Nucleus accumbens (tissue), 56 donors: ENCODE measurements at regions not wholly inside any gene's neighbourhood (a gene's known extent, or its start where the extent isn't known, plus 50 kb on each side); places are given as distances from the start of the nearest gene placed in this dataset.
"Not testable (repeated sequence)": the region's sequence is repeated elsewhere in the genome, so short reads cannot be mapped to it uniquely, and the experiment has no call there.

Experiments
- DNase-seq, 56 donors: peaks; one replicate each; lab custom pipeline; 2025; lab: John Stamatoyannopoulos, UW

DNA sequence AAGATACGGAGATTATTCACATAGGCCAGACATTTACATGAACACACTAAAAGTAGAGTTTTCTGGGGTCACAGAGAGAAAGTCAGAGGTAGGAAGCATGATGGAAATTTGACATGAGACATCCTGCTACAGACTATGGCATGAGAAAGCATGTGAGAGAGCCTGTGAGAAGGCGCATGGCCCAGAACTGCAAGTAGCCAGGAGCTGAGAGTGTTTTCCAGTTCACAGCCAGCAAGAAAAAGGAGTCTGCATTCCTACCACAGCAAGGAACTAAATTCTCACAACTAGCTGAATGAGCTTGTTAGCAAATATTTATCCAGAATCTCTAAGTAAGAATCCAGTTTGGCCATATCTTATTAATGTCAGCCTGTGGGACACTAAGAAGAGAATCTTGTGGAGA is 673.3 kb downstream of the BRINP3 start:
- peak in 1 of 56 donors; percentile 0 for DNase-seq

DNA sequence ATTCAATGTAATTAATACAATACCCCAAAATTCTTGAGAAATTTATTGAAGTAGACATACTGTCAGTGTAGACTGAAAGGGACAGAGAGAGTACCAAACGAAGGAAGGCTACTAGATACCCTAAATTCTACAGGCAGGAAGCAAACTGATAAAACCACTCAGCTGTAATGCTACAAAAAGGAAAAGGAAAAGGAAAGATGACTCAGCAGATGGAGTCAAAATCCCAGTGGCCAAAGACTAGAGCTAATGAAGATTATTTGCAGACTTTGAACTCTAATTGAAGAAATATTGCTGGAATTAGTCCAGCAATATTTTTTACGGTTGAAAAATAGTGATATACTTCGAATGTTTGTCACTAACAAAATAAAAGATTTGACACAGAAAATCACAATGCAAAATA is 671.9 kb downstream of the BRINP3 start:
- no peak for DNase-seq

DNA sequence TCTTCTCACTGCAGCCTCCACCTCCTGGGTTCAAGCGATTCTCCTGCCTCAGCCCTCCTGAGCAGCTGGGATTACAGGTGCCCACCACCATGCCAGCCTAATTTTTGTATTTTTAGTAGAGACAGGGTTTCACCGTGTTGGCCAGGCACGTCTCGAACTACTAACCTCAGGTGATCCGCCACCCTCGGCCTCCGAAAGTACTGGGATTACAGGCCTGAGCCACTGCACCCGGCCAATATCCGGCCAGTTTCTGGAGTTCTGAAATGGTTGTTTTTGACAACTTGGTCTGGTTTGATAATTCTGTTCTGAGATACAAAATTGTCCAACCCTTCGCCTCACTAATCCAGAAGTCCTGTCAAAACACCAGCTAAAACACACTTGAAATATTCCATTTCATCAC is 667.0 kb downstream of the BRINP3 start:
- not testable (repeated sequence) for DNase-seq

DNA sequence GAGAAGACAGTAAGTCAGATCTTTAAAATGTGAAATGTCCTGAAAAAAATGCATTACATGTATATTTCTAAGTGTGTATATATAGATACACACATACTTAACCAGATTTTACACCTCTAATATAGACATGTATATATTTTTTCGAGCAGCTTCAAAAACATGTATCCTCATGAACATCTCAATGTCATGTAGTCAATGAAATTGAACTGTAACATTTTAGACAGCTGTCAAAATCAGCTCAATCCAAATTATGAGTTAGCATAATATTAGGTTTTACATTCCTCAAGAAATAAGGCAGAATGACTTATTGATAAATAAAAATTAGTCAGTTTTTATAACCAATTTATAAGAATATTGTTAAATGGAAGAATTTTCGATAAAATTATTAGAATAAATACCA is 665.7 kb downstream of the BRINP3 start:
- DNase-seq, result no peak

DNA sequence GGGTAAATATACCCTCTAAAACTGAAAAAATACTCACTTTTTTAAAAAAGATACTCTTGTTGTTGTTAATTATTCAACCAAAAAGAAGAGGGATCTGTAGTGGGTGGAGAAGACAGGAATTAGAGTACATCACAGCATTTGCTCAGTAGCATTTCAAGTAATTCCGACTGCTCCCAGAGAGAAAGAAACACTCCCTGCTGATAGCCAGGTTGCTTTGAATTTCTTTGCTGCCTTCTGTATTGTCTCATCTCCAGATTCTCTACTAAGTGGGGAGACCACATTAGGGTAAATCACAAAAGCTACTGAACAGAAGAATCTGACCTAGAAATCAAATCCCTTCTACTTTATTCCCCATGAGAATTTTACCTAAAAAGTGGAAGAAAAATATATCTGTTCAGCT is 661.1 kb downstream of the BRINP3 start:
- DNase-seq, result no peak

DNA sequence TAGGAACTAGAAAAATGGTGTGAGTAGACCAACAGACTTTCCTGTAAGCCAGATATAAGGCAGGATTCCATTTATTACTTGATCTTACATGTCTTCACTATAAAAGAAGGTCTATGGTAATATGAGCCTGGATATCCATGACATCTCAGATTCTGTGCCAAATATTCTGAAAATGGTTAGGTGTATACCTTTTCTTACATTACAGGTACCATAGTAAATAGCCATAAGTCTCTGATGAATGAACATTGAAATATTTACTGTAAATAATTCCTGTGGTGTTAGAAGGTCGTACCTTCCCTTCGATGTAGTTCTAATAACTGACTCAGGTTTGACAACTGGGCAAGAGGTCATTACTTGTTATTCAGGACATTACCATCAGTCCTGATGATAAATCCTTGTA is 657.9 kb downstream of the BRINP3 start:
- no peak for DNase-seq

DNA sequence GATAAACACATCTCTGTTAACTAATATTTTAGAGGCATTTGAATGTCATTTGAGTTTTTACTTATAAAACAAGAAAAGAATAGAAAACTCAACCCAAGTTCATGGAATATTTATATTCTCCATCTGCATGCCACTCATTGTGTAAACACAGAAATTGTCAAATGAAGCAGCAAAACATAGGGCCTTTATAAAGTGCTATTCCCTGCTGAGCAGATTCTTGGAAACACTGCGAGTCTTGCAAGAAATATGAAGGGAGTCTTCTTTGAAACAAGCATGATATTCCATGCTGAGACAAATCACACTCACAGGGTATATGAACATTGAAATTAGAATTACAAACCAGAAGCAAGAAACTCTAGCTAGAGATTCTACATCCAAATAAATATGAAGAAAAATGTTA is 655.8 kb downstream of the BRINP3 start:
- DNase-seq, result no peak

DNA sequence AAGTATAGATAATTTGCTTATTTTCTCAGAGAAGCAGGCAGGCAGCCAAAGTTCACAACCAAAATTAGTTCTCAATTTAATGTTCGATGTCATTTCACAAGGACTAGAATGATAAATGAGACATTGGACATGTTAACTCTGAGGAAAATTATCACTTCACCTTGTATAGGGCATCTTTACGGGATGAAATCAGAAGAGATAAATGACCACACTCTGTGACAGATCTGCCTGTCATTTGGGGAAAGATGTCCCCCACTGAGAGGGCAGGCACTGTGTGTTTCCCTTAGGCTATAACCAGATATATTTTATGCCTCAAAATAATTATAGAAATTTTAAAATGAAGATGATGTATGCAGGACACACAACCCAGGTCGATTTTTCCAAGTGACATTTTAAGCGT is 642.9 kb downstream of the BRINP3 start:
- no peak for DNase-seq

DNA sequence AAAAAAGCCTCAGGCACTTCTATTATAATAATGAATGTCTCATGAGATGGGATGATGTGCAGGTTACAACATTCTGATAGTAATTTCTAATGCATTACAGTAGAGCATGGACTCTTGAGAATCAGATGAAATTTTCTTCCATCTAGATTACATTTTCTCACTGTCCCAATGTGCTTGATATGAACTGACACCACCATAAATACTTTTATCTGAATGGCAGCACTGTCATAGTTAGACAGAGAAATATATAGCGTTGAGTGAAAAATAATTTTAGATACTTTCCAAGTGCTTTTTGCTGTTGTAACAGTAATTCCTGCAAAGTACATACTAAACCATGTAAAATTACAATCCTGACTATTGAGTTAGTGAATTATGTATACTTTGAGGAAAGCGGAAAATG is 630.1 kb downstream of the BRINP3 start:
- no peak for DNase-seq

DNA sequence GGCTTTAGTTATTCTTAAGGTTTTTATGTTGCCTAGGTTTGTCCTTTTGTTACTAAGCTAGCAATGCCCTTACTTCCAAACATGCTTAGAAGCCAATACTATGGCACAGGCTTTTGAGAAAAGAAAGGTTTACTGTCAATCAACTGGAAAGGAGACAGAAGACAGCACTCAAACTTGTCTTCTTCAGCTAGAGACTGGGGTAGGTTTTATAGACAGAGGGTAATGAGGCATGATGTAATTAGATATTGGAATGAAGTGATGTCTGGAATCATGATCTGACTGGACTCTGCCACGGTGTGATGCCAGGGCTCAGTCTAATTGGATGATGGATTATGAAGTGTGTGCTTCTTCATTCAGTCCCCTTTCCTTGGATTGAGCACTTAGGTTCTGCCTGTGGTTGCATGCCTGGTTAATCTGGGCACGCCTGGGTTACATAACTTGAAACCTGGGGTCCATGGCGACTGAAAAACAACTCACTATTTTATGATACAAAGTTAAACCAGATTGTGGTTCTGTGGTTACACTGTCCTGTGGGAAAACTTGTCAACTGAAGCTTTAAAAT is 625.8 kb downstream of the BRINP3 start:
- no peak for DNase-seq

DNA sequence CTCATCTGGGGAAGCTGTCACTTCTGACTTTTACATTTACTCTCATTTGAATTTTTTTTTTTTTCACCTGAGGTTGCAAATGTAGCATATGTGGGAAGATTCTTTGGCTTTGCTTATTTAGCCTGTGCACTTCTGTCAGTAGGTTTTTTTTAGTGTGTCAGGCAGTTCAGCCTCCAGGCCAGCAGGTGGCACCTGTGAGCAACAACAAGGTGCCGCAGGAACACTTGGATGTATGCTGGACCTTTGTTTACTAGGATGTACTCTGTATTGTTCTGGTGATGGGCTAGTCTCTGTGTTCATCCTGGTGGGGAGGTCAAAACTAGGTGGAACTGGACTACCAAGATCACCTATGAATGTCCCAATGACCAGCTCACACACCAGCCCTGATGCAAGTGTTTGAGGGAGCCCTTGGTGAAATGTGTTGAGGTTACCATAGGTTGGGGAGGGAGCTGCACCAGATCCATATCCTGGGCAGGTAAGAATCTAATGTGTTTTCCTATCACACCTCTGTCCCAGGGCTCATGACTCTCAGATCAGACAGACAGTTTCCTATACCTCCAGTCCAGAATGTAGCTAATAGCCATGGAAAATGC is 618.2 kb downstream of the BRINP3 start:
- no peak for DNase-seq

DNA sequence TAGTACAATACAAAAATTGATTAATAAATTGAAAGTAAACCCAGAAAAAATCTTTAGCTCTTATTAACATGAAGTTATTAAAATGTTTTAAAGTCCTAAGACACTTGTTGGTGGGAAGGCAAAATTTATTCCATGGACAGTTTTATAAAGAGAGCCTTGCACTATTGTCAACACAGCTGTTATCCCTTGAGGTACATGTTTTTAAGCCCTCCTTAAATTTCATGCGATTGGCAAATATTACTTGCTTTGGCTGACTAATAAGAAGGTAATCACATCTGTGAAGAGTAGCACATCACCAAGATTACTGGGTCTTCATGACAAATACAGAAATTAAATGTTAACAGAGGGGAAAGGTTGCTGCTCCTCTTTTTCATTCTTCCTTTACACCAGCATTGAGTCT is 611.1 kb downstream of the BRINP3 start:
- DNase-seq, result no peak

DNA sequence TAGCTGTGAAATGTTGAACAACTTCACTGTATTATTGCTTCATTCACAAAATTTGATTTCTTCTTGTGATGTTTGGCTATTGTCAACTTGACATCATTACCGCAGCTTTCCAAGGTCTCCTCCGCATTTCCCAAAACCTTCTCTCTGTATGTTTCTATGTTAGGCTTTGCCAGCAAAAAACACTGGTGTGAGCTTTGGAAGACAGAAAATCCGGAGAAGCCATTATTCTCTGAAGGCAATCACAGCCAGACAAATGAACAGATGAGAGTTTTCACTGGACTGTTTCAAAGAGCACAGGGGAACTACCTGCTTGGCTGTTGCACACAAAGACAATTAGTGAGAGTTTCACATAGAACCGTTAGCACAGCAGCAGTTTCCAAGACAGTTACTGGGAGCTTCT is 609.6 kb downstream of the BRINP3 start:
- DNase-seq, result no peak

DNA sequence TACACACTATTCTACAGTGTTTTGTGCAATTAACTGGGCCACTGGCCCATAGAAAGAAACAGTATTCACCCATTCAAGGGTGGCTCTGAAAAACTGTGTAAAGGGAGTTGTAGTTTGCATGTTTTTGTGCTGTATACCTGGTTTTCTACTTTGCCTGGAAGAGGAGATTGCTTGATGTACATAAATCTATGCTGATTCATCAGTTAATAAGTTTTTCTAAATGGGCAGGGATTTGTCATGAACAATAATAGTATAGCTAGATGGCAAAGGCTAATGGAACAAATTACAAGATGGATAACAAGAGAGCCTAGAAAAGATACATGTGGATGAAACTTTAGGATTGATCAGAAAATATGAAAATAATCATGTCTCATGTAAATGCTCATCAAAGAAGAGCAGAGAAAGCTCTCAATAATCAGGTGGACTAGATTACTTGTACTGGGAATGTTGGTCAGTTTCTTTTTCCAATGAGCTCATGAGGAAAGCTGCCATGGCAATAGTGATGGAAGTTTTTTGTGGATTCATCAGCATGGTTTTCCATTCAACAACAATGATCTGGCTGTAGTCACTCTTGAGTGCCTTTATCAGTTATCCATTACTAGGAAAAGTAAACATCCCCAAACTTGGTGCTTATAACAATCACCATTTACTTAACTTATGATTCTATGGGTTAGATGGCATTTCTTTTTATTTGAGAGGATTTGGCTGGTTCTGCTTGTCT is 602.8 kb downstream of the BRINP3 start:
- DNase-seq, result no peak

DNA sequence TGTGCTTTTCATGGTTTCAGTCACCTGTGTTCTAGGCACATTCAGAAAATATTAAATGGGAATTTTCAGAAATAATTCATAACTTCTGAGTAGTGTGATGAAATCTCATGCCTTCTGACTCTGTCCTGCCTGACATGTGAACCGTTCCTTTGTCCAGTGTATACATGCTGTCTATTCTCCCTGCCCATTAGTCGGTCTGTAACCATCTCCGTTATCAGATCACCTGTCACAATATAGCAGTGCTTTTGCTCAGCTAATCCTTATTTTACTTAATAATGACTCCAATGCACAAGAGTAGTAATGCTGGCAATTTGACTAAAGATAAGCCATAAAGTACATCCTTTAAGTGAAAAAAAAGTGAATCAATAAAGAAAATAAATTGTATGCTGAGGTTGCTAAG is 597.5 kb downstream of the BRINP3 start:
- DNase-seq, result no peak

DNA sequence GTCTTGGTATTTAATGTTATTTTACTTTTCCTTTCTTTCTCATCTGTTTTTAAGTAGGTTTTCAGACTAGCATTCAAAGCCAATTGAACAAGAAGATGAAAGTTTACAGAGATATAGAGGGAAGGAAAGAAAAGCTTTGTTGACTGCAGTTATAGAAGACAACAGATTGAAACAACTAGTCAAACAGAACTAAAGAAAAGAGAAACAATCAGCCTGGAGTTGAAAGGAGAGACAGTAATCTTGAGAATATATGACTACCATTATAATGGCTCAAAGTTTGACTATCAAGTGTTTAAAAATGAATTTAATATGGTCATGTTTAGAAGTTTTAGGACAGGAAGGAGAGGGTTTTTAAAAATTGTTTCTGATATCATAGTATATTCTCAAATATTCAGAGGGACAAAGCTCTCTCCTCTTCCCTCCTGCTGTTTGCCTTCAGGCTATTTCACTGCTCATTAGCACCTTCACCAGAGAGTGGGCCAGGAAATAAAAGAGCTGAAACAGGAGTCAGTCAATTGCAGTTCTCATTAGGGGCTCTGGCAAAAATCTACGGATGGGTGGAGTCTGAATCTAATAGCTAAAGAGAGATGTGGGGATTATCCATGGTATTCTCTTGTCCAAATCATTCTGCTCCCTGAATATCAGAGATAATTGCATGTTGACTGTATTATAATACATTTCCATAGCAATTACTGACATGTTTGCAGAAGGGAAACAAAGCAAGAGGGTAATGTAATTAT is 577.8 kb downstream of the BRINP3 start:
- DNase-seq, result no peak

DNA sequence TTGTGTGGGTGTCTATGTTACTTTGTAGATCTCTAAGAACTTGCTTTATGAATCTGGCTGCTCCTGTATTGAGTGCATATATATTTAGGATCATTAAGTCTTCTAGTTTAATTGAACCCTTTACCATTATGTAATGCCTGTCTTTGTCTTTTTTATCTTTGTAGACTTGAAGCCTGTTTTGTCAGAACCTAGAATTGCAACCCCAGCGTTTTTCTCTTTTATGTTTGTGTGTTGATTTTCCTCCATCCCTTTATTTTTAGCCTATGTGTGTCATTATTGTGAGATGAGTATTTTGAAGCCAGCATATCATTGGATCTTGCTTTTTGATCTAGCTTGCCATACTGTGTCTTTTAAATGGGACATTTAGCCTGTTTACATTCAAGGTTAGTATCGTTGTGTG is 573.2 kb downstream of the BRINP3 start:
- DNase-seq, result no peak

DNA sequence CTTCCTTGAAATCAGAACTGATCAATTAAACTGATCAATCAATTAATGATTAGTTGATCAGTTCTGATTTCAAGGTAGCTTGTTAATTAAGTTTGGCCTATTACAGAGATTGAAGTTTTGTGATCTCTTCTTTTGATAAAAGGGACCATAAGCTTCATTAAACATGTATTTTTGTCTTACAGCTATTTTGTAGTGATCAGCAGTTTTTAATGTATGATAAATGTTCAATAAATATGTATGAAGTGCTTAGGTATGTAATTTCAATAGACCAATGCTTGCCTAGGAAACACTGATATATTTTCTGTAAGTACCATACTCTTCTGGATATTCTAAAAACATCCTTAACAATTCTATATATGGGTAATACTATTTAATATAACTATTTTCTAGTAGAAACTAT is 569.6 kb downstream of the BRINP3 start:
- DNase-seq, result no peak

DNA sequence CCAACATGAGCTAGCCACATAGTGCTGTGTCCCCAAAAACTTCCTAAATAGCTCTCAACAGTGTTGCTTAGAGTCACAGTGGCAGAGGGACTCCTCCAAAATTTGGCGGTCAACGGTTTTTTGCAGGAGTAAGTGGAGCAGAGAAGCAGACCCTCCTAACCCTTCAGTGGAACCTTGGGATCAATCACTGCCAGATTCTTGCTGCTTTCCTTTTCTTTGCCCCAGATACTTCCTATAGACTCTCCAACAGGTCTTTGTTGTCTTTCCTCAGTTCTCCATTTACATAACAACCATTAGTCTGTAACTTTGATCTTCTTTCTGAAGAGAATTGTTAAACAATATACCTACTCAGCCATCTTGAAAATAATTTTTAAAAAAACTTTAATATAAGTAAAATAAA is 556.1 kb downstream of the BRINP3 start:
- DNase-seq, result no peak

DNA sequence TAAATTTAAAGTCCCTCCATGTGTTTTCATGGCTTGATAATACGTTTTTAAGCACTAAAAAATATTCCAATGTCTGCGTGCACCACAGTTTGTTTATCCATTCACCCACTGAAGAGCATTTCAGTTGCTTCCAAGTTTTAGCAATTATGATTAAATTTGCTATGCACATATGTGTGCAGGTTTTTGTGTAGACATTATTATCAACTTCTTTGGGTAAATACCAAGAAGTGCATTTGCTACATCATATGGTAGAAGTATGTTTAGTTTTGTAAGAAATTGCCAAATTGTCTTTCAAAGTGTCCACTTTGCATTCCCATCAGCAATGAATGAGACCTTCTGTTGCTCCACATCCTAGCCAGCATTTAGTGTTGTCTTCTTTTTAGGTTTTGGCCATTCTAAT is 550.0 kb downstream of the BRINP3 start:
- DNase-seq, result no peak

DNA sequence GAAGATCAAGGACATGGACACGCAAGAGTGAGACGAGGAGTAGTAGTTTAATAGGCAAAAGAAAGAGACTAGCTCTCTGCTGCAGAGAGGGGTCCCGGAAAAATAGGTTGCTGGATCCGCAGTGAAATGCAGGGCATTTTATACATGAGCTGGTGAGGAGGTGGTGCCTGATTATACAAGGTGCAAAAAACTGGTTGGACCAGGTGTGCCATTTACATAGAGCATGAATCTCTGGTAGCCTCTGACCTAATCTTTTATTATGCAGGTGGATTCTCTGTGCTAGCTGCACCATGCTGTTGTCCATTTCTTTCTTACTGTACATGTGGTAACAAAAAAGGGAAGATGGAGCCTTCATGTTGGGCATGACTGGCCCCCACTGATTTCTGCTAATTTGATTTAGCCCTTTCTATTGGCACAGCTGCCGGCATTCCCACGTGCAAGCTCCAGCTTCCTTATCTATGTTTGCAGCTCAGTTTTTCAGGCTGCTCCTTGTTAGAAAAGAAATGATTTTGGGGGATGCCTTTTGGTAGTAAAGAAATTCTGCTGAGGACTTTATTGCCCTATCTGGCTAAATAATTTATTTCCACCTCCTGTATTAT is 548.1 kb downstream of the BRINP3 start:
- DNase-seq, result no peak
